GM18870 (cell line): ENCODE measurements at regions not wholly inside any gene's neighbourhood (a gene's known extent, or its start where the extent isn't known, plus 50 kb on each side); places are given as distances from the start of the nearest gene placed in this dataset.
"Not testable (repeated sequence)": the region's sequence is repeated elsewhere in the genome, so short reads cannot be mapped to it uniquely, and the experiment has no call there.

Experiments
- ATAC-seq: cut with Tn5 transposase; IDR thresholded peaks from one replicate; pipeline ENCODE4 v1.9.1; 2021; ENCODE audit warnings: moderate library complexity; ENCODE audit not compliant: unreplicated experiment

DNA sequence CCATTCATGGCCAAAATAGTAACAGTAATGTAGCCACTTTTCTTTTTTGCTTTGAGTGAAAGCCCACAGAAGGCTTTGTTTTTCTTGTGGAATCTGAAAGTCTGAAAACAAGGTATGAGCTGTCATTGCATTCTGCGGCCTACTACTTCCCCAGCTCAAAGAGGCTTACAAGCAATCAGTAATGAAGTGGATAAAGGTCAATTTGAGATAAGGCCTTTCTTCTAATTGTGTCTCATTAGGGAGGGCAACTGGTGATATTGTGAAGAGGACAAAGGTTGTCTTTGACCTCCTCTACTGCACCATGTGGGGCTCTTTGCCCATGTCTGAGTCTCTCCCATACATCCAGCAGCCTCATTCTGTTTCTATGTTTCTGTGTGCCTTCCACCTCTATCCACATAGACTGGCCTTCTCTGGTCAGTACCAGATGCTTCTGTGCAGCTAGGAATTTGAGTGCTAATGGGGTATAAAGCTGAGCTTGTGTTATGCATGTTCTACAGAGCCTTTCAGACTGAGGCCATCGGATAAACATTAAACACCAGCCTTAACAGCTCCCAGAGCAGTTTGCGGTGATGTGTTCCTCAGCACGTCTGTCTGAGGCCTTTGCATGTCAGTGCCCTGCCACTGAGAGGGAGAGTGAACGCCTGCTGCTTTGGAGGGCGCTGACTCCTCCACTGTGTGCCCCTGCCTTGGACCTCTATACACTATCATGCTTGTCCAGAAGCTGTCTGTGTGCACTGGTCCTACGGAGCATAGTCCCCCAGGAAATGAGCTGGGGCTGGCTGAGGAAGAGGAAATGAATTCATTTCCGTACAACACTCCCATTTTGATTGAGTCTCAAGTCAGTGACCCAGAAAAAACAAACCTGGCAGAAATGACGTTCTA, 80.2 kb downstream of the SH2D1A start:
- no peak for ATAC-seq

DNA sequence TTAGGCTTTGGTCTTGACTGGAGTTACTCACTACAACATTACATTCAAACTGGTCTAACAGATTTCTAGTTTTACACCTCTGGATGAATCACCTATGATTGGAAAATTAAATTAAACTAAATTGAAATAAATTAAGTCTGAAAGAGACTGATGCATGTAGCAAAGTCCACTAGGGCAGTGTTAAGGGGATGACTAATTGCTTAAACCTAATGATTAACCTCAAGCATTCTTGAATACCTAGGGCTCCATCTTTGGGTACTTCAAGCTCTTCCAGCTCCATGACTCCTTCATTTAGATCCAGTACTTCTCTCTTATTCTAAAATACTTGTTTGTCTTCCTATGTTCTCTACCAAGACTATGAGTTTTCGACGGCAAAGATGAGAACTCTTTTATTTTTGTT, 86.8 kb downstream of the SH2D1A start:
- ATAC-seq: no peak

DNA sequence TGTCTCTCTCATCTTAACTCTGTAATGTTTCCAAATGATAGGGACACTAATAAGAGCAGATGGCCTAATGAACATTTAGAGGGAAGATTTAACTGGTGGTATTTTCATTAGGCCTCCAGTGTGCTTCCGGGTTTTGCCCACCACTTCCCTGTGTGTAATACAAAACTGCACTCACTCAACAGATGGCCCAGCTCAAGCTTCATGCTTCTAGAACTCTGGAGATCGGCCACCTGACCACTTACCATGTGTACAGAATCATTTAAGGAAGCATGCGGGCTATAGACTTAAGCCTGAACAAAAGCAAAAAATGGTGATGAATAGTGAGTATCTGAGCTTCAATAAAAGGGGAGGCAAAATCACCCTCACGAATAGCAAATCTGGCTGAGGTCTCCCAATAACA, 89.3 kb downstream of the SH2D1A start:
- no peak for ATAC-seq

DNA sequence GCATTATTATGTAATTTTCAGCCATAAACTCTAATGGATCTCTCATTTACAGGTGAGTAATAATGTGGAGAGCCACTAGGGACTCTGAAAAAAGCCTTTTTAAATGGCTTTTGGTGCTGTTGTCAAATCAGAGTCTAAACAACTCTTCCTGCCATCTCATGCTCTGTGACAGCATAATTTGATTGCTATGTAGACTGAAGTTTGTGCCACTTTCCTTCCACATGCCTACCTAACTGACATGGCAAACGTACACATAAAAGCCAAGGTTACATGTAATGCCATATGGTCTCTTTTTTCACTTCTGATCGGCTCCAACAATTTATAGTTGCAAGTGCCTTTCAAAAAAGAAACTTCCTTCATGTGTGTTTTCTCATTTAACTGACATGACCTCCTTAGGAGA, 94.3 kb downstream of the SH2D1A start:
- ATAC-seq: no peak

DNA sequence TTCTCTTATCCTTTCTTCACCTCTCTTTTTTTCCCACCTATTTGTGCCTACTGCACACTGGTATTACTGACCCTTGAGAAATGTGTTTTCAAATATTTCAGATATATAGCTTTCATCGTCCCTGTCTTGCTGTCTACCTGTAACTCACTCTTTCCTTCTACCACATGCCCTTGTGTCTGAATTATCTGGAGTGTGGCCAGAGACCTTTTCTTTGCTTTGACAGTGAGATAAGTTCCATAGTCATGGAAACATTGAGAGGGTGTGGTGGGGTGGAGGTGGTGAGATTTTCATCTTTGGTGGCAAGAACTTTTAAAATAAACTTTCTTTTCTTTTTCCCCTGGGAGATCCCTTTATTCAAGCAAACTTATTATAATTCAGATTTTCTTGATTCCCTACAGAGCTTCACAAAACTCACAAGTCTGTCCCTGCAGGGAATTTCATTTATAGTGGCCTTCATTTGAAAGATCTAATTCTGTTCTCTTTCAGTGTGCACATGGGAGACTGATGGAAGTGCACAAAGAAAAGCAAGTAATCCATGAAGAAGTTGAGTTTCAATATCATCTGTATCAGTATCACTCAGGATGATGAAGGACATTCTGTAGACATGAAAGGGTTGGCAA, 95.7 kb downstream of the SH2D1A start:
- no peak for ATAC-seq

DNA sequence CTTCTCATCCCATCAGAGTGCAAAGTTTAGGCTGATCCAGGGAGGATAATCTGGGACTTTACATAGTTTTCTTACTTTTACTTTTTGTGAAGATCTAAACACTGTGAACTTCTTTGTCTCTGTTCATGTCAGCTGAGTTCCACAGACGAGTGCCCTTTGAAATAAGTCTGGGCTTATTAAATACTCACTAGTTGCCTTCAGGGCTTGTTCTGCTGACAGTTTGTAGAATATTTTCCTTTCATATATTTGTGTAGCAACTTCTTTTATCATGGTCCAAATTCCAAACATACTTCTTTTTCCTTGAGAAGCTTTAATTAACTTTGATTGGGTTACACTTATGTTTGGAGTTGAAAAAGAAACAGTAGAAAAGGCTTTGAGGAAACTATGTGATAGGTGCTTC, 109.6 kb downstream of the SH2D1A start:
- ATAC-seq: no peak

DNA sequence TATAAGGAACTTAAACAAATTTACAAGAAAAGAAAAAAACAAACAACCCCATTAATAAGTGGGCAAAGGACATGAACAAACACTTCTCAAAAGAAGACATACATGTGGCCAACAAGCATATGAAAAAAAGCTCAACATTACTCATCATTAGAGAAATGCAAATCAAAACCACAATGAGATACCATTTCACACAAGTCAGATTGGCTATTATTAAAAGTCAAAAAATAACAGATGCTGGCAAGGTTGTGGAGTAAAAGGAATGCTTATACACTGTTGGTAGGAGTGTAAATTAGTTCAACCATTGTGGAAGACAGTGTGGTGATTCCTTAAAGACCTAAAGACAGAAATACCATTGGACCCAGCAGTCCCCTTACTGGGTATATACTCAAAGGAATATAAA, 113.5 kb downstream of the SH2D1A start:
- not testable (repeated sequence) for ATAC-seq

DNA sequence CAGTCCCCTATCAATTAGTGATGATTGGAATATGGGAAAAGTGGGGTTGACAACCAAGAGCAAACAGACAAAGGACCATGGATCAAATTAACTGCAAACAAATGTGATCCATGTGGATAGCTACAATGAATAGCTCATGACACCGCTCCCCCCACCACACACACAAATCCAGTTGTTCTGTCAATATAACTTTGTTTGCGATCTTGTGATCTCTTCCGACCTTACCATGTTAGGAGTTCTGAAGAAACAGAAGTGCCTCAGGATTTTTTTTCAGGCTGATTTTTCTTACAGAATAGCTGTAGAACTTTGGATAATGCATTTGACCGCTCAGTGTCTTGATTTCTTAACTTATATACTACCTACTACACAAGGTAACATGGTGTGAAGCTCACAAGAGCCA, 116.6 kb downstream of the SH2D1A start:
- no peak for ATAC-seq

DNA sequence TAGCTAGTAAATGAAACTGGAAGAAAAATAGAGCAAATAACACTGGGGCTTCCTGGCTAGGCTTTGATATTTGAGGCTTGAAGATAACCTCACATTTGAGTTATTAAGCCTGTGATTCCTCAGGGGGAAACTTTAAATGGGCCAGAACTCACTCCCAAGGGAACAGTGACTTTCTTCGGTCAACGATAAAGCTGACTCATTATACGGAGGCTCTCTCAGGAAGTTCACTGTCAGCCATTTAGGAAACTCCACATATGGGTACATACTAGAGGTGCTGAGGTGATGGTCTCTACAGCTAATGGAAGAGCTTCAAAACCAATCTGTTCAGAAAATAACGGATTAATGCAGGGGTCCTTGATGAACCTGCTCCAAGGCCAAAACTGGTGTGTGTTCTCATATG, 120.8 kb downstream of the SH2D1A start:
- ATAC-seq: no peak

DNA sequence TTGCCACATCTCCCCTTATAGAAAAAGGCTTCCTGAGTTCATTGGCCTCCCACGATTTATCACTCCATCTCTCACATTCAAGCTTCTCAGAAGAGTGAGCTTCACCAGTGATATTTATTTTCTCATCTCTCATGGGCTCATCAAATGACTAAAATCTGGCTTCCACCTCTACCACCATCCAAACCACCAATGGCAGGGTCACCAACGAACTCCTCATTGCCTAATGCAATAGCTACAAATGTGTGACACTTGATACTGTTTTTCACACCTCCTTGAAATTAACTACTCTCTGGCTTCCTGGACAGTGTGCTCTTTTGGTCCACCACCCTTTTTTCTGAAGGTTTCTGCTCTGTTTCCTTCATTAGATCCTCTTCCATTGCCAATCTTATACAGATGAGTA, 129.0 kb downstream of the SH2D1A start:
- no peak for ATAC-seq

DNA sequence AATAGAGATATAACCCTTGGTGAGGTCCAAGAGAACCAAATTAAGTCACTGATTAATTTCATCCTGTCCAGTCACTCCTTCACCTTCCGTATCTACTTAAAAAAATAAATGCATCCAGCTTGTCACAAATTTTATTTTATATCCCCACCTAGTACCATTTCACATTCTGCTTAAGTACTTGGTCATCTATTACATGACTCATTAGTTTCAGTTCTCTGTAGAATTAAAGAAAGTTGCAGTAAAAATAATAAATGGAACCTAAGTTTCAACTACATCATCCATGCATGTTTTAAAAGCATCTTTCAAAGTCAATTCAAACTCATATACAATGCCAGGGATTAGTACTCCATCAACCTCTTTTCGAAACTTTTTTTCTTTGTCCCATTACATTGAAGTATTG, 130.2 kb downstream of the SH2D1A start:
- peak; percentile 77 for ATAC-seq

DNA sequence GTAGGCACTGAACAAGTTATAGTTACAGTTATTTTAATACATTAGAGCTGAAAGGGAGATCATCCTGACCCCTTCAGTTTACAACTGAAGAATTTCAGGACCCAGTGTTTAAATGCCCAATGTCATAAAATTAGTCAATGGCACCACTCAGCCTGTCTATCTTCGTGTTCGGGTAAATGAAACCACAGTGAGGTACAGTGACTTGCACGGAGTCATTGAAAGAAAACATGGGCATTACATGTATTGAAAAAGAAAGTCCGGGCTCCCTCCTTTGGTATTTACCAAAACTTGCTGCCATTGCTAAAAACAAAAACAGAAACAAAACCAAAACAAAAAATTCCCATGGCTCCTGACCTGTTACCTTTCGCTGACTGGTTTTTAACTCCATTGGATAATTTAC, 131.7 kb downstream of the SH2D1A start:
- ATAC-seq: no peak

DNA sequence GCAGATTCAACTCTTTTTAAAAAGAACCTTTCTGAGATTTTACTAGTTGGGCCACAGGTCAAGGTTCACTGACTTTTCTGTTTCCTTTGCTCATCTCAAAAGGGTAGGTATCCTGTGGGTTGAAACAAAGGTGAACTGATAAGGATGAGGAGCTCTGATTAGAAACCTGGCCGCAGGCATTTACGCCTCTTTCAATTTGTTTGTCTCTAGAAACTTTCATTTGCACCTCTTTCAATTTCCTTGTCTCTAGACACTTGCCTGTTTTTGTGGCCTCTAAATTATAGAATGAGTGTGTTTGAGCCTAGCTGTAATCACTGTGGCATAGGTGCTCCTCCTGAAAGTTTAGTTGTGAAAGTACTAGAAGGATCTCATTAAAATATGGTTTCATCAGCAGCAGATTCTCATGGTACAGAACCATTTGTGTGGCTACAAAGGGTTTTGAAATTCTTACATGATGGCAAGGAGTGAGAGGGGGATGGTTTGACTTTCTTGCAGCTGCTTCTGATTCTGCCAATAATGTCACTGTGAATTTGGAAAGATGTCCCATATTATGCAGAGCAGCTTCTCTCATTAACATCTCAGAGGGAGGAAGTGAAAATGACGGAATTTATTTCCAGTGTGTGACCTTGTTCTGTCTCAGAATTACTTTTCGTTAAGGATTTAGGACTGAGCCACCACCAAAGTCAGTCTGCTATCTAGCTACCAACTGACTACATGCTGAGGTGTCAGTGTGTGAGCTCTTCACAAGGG, 142.2 kb downstream of the SH2D1A start:
- peak; percentile 86 for ATAC-seq

DNA sequence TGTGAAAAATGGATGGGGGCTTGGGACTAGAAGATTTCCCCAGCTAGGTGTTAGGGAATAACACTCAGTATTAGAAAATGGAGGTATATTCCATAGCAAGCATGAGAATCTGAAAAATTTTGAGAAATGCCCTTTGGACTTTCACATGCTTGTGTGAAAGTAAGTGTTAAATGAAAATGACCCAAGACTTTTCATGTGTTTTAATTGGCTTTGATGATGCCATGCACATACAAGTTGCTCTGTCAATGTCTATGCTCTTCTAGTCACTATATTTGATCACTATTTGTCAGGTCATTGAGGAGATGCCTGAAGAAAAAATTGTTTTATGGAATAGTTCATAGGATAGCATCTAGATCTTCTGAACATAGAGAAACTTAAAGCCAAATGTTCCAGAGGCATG, 147.6 kb downstream of the SH2D1A start:
- no peak for ATAC-seq

DNA sequence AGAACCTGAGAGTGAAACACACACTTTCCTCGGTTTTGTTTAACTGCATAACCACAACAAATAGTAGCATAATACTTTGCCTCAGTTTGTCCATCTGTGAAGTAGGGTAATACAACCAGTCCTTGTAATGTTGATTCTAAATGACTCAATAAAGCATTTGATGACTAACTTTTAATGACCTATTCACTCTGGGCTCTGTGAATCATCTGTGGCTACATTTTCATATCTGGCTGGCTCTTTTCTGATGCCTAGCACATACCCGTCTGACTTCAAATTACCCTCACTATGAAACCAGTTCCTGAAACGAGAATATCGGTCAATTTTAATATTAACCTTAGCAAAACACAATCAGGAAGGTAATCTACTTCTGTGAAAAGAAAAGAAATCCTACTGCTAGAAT, 151.0 kb downstream of the SH2D1A start:
- no peak for ATAC-seq

DNA sequence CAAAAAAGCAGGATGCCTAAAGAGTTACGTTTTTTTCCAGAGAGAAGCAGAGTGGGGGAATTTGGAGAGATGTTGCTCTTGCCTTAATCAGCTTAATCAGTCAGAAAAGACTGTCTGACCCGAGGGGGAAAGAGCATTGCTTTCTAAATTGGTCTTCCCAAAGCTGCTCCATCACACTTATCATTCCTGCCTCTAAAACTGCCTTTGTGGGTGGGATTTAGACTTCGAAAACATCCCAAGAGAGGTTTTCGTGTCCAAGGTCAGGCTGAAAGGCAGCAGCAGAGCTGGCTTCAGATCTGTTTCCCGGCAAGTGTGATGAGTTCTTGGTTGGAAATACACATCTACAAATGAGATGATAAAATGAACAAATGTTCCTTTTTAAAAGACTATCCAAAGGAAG, 155.2 kb downstream of the SH2D1A start:
- ATAC-seq: no peak

DNA sequence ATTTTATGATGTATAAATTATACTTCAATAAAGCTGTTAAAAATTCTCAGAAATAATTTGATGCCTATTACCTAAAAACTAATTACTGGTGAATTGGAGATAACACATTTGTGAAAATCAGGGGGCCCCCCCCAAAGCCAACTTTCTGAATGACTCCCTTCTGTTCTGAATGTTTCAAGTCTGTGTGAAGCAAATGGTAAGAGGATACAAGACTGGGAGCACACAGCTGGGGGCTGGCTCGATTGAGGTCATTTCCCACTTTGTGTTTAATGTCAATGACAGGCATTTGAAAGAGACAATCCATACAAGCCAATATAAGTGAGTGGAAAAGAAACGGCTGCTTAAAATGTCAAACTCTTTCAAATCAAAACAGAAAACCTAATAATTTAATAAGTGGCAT, 155.8 kb downstream of the SH2D1A start:
- no peak for ATAC-seq

DNA sequence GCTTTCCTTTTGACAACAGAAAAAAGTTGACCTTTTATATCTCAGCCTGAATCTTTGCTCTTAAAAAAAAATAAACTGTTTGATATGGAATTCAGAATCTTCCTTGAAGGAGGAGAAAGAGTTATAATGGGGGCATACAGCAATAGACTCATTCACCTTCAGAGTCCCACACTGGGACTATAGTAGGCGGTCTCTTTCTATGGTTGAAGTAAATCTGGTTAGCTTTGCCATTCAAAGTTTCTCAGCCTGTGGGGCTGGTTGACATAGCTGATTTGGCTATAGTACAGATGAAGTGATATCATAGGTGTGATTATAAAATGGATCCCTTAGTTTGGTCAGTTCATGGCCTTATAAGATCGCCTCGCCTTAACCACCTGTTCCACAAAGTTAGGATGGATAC, 156.2 kb downstream of the SH2D1A start:
- no peak for ATAC-seq

DNA sequence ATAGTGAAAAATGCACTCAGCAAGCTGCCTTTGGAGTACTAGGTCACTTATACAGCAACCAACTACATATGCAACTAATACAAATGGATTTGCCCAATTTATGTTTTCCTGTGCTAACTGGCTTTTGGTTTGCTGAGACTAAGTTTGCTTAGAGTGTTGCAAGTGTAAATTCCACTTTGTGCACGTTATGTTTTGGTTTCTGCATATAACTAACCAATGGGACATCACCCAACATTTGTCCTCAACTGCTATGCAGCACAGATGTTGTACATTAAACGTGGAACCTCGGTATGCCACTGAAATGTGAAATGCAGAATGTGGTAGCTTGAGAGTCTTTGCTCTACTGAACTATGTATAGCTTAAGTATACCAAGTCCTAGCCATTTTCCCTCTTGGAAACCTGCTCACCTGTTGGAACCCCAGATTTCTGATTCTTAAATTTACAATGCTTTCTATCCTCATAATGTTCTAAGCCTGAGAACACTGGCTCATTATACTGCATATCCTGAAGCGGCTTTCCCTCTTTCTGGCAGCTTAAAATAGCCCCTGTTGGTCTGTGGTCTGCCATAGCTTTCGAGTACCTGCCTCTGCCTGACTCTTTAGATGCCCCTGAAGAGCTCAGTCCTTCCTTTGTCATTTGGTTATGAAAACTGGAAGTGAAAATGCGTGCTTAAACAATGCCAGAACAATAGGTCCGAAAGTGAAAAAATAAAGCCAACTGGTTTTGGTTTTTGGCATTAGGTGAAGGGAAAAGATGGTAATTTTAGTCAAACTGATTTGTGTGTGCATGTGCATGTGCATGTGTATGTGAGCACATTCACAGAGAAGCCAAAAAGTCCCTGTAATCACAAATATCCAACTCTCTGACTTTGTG, 158.0 kb downstream of the SH2D1A start:
- peak; percentile 90 for ATAC-seq

DNA sequence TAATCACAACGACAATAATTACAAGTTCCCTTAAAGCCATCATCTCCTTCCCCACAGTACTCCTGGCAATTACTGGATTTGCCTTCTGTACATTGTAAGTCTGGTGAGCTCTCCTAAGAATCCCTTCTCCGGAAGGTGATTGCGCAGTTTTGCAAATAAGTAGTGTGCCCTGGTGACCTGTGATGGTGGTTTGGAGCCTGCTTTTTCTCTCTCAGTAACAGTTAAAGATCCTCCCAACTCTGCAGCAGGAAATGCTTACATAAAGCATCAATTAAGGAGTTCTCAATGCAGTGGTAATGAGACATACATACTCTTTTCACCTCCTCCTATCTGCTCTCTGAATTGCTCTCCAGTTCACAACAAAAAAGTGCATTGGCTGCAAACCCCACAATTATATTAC, 159.7 kb downstream of the SH2D1A start:
- no peak for ATAC-seq

DNA sequence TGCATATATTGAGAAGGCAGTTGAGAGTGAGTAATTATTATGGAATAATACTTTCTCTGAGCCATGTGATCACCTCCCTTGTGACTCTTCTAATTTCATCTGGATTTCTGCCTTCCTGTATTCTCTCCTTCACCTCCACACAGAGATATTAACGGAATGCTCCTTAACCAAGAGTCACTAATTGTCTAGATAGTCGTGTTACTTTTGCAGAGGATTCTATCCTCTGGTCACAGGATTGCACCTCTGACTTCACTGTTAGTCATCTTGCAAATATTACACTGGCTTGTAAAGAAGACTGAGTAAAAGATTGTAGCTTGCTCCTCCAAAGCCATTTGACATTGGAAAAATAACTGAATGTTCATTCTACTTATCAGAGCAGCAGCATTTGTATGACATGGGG, 160.9 kb downstream of the SH2D1A start:
- no peak for ATAC-seq
